Sigmoid colon (tissue), 3 donors: ENCODE measurements at regions not wholly inside any gene's neighbourhood (a gene's known extent, or its start where the extent isn't known, plus 50 kb on each side); places are given as distances from the start of the nearest gene placed in this dataset.

Experiments used
- POLR2A ChIP-seq, 2 donors: fragments of 450-650 bp; IDR thresholded peaks; one replicate each; pipeline ENCODE4 v1.6.1; 2016; ENCODE audit warnings: antibody characterized with exemption in 2 of 2, mild to moderate bottlenecking in 2 of 2, moderate library complexity in 2 of 2
- TF ChIP-seq, protein P1 (sequence below), 4 experiments: fragments of 450-650 bp in 3 of 4; fragments of 200-600 bp in 1 of 4; IDR thresholded peaks; one replicate each; pipeline ENCODE4 v1.5.1; 2016 to 2019; ENCODE audit warnings: antibody characterized with exemption in 4 of 4, mild to moderate bottlenecking in 3 of 4, moderate library complexity in 2 of 4

DNA sequence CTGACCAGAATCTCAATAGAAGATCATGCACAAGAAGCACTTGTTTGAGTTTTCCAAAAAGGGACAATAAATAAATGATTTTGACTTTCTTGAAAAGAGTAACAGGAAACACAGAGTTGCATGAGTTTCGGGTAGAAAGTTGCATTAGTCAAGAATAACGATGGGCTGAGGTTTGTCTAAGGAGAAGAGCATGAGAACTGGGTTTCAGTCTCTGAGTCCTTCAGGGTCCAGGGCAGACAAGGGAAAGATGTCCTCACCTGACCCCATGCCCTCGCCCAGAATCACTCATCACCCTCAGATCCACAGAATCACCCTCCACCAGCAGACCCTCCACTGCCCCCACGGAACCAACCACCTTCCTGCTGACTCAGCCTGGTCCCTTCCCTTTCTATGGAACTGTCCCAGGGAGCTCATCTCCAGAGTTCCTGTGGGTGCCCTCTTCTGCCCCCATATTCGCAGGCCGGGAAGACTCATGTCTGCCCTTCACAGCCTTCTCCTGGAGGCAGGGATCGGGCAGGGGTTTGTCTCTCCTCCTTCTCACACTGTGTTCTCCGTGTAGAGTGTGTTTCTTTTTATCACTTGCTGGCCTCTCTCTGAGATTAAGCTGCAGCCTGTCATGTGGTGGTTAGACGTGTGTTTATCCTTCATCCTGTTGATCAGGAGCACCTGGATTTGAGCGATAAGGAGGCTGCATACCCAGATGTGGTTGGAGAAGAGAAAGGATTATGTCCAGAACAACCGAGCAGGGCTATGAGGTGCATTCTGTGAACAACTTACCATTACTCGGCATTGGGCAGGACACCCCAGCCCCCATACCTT is 442.6 kb downstream of the MAT2B start:
- TF ChIP-seq, protein P1, sequence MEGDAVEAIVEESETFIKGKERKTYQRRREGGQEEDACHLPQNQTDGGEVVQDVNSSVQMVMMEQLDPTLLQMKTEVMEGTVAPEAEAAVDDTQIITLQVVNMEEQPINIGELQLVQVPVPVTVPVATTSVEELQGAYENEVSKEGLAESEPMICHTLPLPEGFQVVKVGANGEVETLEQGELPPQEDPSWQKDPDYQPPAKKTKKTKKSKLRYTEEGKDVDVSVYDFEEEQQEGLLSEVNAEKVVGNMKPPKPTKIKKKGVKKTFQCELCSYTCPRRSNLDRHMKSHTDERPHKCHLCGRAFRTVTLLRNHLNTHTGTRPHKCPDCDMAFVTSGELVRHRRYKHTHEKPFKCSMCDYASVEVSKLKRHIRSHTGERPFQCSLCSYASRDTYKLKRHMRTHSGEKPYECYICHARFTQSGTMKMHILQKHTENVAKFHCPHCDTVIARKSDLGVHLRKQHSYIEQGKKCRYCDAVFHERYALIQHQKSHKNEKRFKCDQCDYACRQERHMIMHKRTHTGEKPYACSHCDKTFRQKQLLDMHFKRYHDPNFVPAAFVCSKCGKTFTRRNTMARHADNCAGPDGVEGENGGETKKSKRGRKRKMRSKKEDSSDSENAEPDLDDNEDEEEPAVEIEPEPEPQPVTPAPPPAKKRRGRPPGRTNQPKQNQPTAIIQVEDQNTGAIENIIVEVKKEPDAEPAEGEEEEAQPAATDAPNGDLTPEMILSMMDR (IDR thresholded peaks at IDR 0.05) = no peak
- TF ChIP-seq POLR2A (IDR thresholded peaks at IDR 0.05) = no peak
